B cell (primary cell): ENCODE measurements at regions not wholly inside any gene's neighbourhood (a gene's known extent, or its start where the extent isn't known, plus 50 kb on each side); places are given as distances from the start of the nearest gene placed in this dataset.

ENCODE experiments used
- CTCF ChIP-seq: fragments of 200-600 bp; IDR thresholded peaks from one replicate; pipeline ENCODE4 v1.8.0; 2022; ENCODE audit warnings: antibody characterized with exemption, mild to moderate bottlenecking
- EZH2 ChIP-seq: IDR thresholded peaks from 2 replicates; pipeline ENCODE4 v1.6.1; 2012; ENCODE audit warnings: borderline replicate concordance, low read depth, mild to moderate bottlenecking, moderate library complexity, low read length; ENCODE audit not compliant: insufficient read depth, poor library complexity, severe bottlenecking

- TF ChIP-seq CTCF (no peak), EZH2 (no peak)
Observed at GRCh38 chr16:76984196-76984595, 206.8 kb upstream of the MON1B start.
